ENCODE measurements at regions not wholly inside any gene's neighbourhood (a gene's known extent, or its start where the extent isn't known, plus 50 kb on each side); places are given as distances from the start of the nearest gene placed in this dataset.

- TF ChIP-seq EZH2 (IDR thresholded peaks at IDR 0.05; ENCODE audit: borderline replicate concordance, low read depth, low read length, poor library complexity, severe bottlenecking) (no peak), CTCF (conservative IDR thresholded peaks at IDR 0.05; ENCODE audit: low read depth, low read length) (no peak)
- Histone ChIP-seq H3K4me3 (ENCODE audit: low read depth, low read length, poor library complexity, severe bottlenecking) (no peak overlapping the region), H3K9me3 (ENCODE audit: low read depth, low read length, poor library complexity, severe bottlenecking) (no peaks in the 10 kb centered on the region), H3K36me3 (ENCODE audit: insufficient read depth, low read length, poor library complexity, severe bottlenecking) (no peaks in the 10 kb centered on the region), H3K27ac (ENCODE audit: low read depth, low read length, poor library complexity, severe bottlenecking) (no peak overlapping the region), H3K4me1 (ENCODE audit: insufficient read depth, low read length, poor library complexity, severe bottlenecking) (peaks cover 8% of the 10 kb centered on the region), H3K27me3 (replicated peaks; ENCODE audit: insufficient read depth, low read depth, low read length, poor library complexity) (no peaks in the 10 kb centered on the region)
- DNase-seq (ENCODE audit: low spot score): no peak
- ChIA-PET POLR2A (ENCODE audit: low non-redundant PET) (no interaction called here), CTCF (interaction anchor here (0.6 kb wide), 1 partner anchor 14 kb away, joined by 3 read pairs; no protein-coding TSS in a partner anchor)
- intact Hi-C loops (cut with micrococcal nuclease; ENCODE audit: unreplicated experiment): no loop called here
- BruUV-seq (replicated peaks): no TSS peak
Measured at GRCh38 chr1:58857680-58858673, 74.1 kb upstream of the JUN start.

DNA sequence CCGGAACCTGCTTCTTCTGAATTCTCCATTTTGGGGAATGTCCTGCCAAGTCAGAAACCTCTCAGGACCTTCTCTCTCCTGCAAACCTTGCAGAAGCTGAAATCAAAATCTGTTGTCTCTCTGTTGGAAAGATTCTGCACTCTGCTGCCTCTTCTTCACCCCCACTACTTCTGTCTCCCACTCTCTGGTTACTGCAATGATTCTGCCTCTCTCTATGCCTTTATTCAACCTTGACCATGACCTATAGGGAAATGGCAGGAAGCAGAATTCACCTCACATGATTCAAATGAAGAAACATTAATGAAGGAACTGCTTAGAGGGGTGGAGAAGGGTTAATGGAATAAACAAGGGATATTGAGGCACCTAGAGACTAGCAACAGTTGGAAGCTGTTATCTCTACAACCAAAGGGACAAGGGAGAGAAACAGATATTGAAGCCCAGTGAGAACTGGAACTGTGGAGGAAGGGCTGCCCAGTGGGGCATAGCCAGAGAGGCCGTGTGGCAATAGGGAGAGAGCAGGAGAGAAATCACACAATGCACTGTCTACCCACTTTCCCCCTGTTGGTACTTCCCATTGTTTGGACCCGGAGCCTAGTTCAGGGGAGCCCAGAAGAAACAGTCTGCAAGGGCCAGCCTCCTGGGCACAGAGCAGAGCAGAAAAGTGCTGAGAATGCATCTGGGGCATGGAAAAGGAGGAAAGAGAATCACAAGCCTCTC, 76.1 kb upstream of the JUN start:
- ChIA-PET CTCF (no interaction called here), POLR2A (ENCODE audit: low non-redundant PET) (no interaction called here)
- H3K4me3 ChIP-seq (ENCODE audit: low read depth, low read length, poor library complexity, severe bottlenecking): no peak overlapping the region
- TF ChIP-seq CTCF (conservative IDR thresholded peaks at IDR 0.05; ENCODE audit: low read depth, low read length) (no peak), EZH2 (IDR thresholded peaks at IDR 0.05; ENCODE audit: borderline replicate concordance, low read depth, low read length, poor library complexity, severe bottlenecking) (no peak)
- intact Hi-C loops (cut with micrococcal nuclease; ENCODE audit: unreplicated experiment): no loop called here
- H3K27ac ChIP-seq (ENCODE audit: low read depth, low read length, poor library complexity, severe bottlenecking): no peak overlapping the region
- no peaks in the 10 kb centered on the region for H3K9me3 ChIP-seq (ENCODE audit: low read depth, low read length, poor library complexity, severe bottlenecking)
- no peaks in the 10 kb centered on the region for H3K36me3 ChIP-seq (ENCODE audit: insufficient read depth, low read length, poor library complexity, severe bottlenecking)
- no TSS peak for BruUV-seq (replicated peaks)
- H3K27me3 ChIP-seq (replicated peaks; ENCODE audit: insufficient read depth, low read depth, low read length, poor library complexity): no peaks in the 10 kb centered on the region
- H3K4me1 ChIP-seq (ENCODE audit: insufficient read depth, low read length, poor library complexity, severe bottlenecking): peaks cover 12% of the 10 kb centered on the region
- DNase-seq (ENCODE audit: low spot score): no peak

GRCh38 chr1:58861076-58861475, 77.2 kb upstream of the JUN start:
- no peaks in the 10 kb centered on the region for H3K27me3 ChIP-seq (replicated peaks; ENCODE audit: insufficient read depth, low read depth, low read length, poor library complexity)
- CTCF ChIA-PET: no interaction called here
- H3K4me1 ChIP-seq (ENCODE audit: insufficient read depth, low read length, poor library complexity, severe bottlenecking): peaks cover 12% of the 10 kb centered on the region
- DNase-seq (ENCODE audit: low spot score): no peak
- H3K27ac ChIP-seq (ENCODE audit: low read depth, low read length, poor library complexity, severe bottlenecking): no peak overlapping the region
- no peaks in the 10 kb centered on the region for H3K36me3 ChIP-seq (ENCODE audit: insufficient read depth, low read length, poor library complexity, severe bottlenecking)
- intact Hi-C loops (cut with micrococcal nuclease; ENCODE audit: unreplicated experiment): no loop called here
- BruUV-seq (replicated peaks): no TSS peak
- POLR2A ChIA-PET (ENCODE audit: low non-redundant PET): no interaction called here
- no peak overlapping the region for H3K4me3 ChIP-seq (ENCODE audit: low read depth, low read length, poor library complexity, severe bottlenecking)
- H3K9me3 ChIP-seq (ENCODE audit: low read depth, low read length, poor library complexity, severe bottlenecking): no peaks in the 10 kb centered on the region
- TF ChIP-seq CTCF (conservative IDR thresholded peaks at IDR 0.05; ENCODE audit: low read depth, low read length) (no peak), EZH2 (IDR thresholded peaks at IDR 0.05; ENCODE audit: borderline replicate concordance, low read depth, low read length, poor library complexity, severe bottlenecking) (no peak)

Data from A673 (cell line).